ENCODE measurements at regions not wholly inside any gene's neighbourhood (a gene's known extent, or its start where the extent isn't known, plus 50 kb on each side); places are given as distances from the start of the nearest gene placed in this dataset.

GRCh38 chr3:176789947-176790346, 407.3 kb downstream of the TBL1XR1 start:
- Mint-ChIP-seq H3K4me3 (no peak overlapping the region), H3K27ac (no peak overlapping the region), H3K4me1 (peaks cover 32% of the 10 kb centered on the region), H3K9me3 (0 out of 2 replicates have a peak, but pooled peaks cover 3% of the 10 kb centered on the region), H3K36me3 (no peaks in the 10 kb centered on the region), H3K27me3 (ENCODE audit: low read depth) (no peaks in the 10 kb centered on the region)
- no peak for ATAC-seq
- ChIA-PET POLR2A (no interaction called here), CTCF (no interaction called here)
- no peak for TF ChIP-seq PRRX2 (CRISPR knock-in tag; IDR thresholded peaks at IDR 0.05)
- TF ChIP-seq ZNF532 (CRISPR knock-in tag; IDR thresholded peaks at IDR 0.05; ENCODE audit: borderline replicate concordance): no peak
- no peak for TF ChIP-seq IRF2 (CRISPR knock-in tag; IDR thresholded peaks at IDR 0.05; ENCODE audit: borderline replicate concordance, low read depth)
- TF ChIP-seq E2F1 (CRISPR knock-in tag; IDR thresholded peaks at IDR 0.05): no peak
- no peak for TF ChIP-seq IRF1 (CRISPR knock-in tag; IDR thresholded peaks at IDR 0.05)
- TF ChIP-seq JUN (CRISPR knock-in tag; IDR thresholded peaks at IDR 0.05): no peak
- TF ChIP-seq CDX4 (CRISPR knock-in tag; IDR thresholded peaks at IDR 0.05; ENCODE audit: borderline replicate concordance): no peak
- TF ChIP-seq NR3C1 (CRISPR knock-in tag; conservative IDR thresholded peaks at IDR 0.05; ENCODE audit: low read depth): no peak
- TF ChIP-seq ATF3 (CRISPR knock-in tag; conservative IDR thresholded peaks at IDR 0.05): no peak
- no peak for DNase-seq (ENCODE audit: low spot score)

GRCh38 chr3:176789281-176789705, 408.0 kb downstream of the TBL1XR1 start:
- Mint-ChIP-seq H3K27ac (no peak overlapping the region), H3K9me3 (0 out of 2 replicates have a peak, but pooled peaks cover 3% of the 10 kb centered on the region), H3K27me3 (ENCODE audit: low read depth) (no peaks in the 10 kb centered on the region), H3K36me3 (no peaks in the 10 kb centered on the region), H3K4me3 (no peak overlapping the region), H3K4me1 (peaks cover 25% of the 10 kb centered on the region)
- POLR2A ChIA-PET: no interaction called here
- ATAC-seq (no peak), DNase-seq (ENCODE audit: low spot score) (no peak)
- TF ChIP-seq ATF1 (CRISPR knock-in tag; IDR thresholded peaks at IDR 0.05) (no peak), PRRX2 (CRISPR knock-in tag; IDR thresholded peaks at IDR 0.05) (no peak), HMGA2 (CRISPR knock-in tag; IDR thresholded peaks at IDR 0.05) (no peak), ERG (CRISPR knock-in tag; IDR thresholded peaks at IDR 0.05) (no peak)
- CTCF ChIA-PET: no interaction called here

- Mint-ChIP-seq H3K36me3 (no peaks in the 10 kb centered on the region), H3K27ac (peak overlapping the region; percentile 42; the same call in 1 of the 2 replicates), H3K27me3 (ENCODE audit: low read depth) (no peaks in the 10 kb centered on the region), H3K4me3 (no peak overlapping the region), H3K4me1 (peaks cover 20% of the 10 kb centered on the region), H3K9me3 (no peaks in the 10 kb centered on the region)
- CTCF ChIA-PET: no interaction called here
- POLR2A ChIA-PET: no interaction called here
- no peak for DNase-seq (ENCODE audit: low spot score)
- peak; percentile 41; the same call in 1 of the 2 replicates for ATAC-seq
- no peak for TF ChIP-seq ZNF423 (CRISPR knock-in tag; IDR thresholded peaks at IDR 0.05)
- TF ChIP-seq KAT7 (CRISPR knock-in tag; IDR thresholded peaks at IDR 0.05; ENCODE audit: borderline replicate concordance): no peak
- TF ChIP-seq ZNF121 (CRISPR knock-in tag; IDR thresholded peaks at IDR 0.05): no peak
- TF ChIP-seq SMAD3 (CRISPR knock-in tag; IDR thresholded peaks at IDR 0.05; ENCODE audit: borderline replicate concordance): no peak
- TF ChIP-seq E2F1 (CRISPR knock-in tag; IDR thresholded peaks at IDR 0.05): no peak
- TF ChIP-seq HMGXB4 (CRISPR knock-in tag; IDR thresholded peaks at IDR 0.05): no peak
- TF ChIP-seq GTF2I (CRISPR knock-in tag; conservative IDR thresholded peaks at IDR 0.05): no peak
- no peak for TF ChIP-seq ERG (CRISPR knock-in tag; IDR thresholded peaks at IDR 0.05)
- TF ChIP-seq EMX1 (CRISPR knock-in tag; IDR thresholded peaks at IDR 0.05): no peak
Observed at GRCh38 chr3:176787506-176787905, 409.8 kb downstream of the TBL1XR1 start.

Data from WTC11 (cell line).